Lung (tissue), 11 donors: ENCODE measurements at regions not wholly inside any gene's neighbourhood (a gene's known extent, or its start where the extent isn't known, plus 50 kb on each side); places are given as distances from the start of the nearest gene placed in this dataset.

Experiments
- ATAC-seq: fragments of 200-7000 bp; cut with Tn5 transposase; one replicate; pipeline ENCODE4 v1.9.1; 2020; ENCODE audit warnings: moderate number of reproducible peaks; ENCODE audit not compliant: insufficient read depth, low FRiP score
- DNase-seq, 3 donors: peaks; one replicate each; pipeline ENCODE4 v3.0.0-alpha.2; 2013 to 2017
- H3K27ac ChIP-seq, 2 donors: one replicate each; pipeline ENCODE4 v1.5.1; 2013; ENCODE audit warnings: mild to moderate bottlenecking in 2 of 2, moderate library complexity in 2 of 2, control low read depth in 1 of 2, inconsistent platforms in 1 of 2, low read depth in 1 of 2, low read length in 1 of 2
- H3K27me3 ChIP-seq, 3 donors: one replicate each; pipeline ENCODE4 v1.5.1; 2013; ENCODE audit warnings: low read length in 2 of 3; ENCODE audit not compliant: control insufficient read depth in 3 of 3, insufficient read depth in 3 of 3
- H3K36me3 ChIP-seq, 4 donors: one replicate each; pipeline ENCODE4 v1.5.1; 2013; ENCODE audit warnings: low read length in 4 of 4, mild to moderate bottlenecking in 1 of 4, moderate library complexity in 1 of 4; ENCODE audit not compliant: control insufficient read depth in 4 of 4, insufficient read depth in 4 of 4
- H3K4me1 ChIP-seq, 5 donors: one replicate each; pipeline ENCODE4 v1.5.1; 2013; ENCODE audit warnings: low read length in 5 of 5, mild to moderate bottlenecking in 2 of 5, moderate library complexity in 1 of 5; ENCODE audit not compliant: control insufficient read depth in 5 of 5, insufficient read depth in 5 of 5
- H3K4me3 ChIP-seq: one replicate; pipeline ENCODE4 v1.5.1; 2013; ENCODE audit warnings: mild to moderate bottlenecking, control low read depth, moderate library complexity
- H3K9ac ChIP-seq, 2 donors: one replicate each; pipeline ENCODE4 v1.5.1; 2013; ENCODE audit warnings: low read length in 2 of 2, control low read depth in 1 of 2; ENCODE audit not compliant: insufficient read depth in 1 of 2
- H3K9me3 ChIP-seq, 4 donors: one replicate each; pipeline ENCODE4 v1.5.1; 2013; ENCODE audit warnings: low read length in 3 of 4, mild to moderate bottlenecking in 1 of 4, moderate library complexity in 1 of 4; ENCODE audit not compliant: control insufficient read depth in 4 of 4, insufficient read depth in 3 of 4
- CTCF ChIP-seq: IDR thresholded peaks from 2 replicates; pipeline ENCODE4 v1.5.1; 2012; ENCODE audit warnings: mild to moderate bottlenecking; ENCODE audit errors: control extremely low read depth, extremely low read depth
- WGBS, 2 donors: extraction: QIAGEN DNeasy Blood & Tissue Kit; methylation state at CpG; one replicate each; pipeline ENCODE4 v1.1.7; 2013; 5-methylcytosine and 5-hydroxymethylcytosine counted together
- donor health status: control.
- donor health status: control.
- donor health status: Bipolar disorder and iron deficiency.
- donor health status: healthy.
- donor health status: DM: yes; HTN: yes; CAD: no.

- H3K9me3 ChIP-seq, result peaks cover 0 to 2% (median 1%) of the 10 kb centered on the region in 4 donors
- no peak overlapping the region for H3K27ac ChIP-seq
- H3K36me3 ChIP-seq, result no peaks in the 10 kb centered on the region
- no peak overlapping the region for H3K9ac ChIP-seq
- TF ChIP-seq CTCF, result no peak
- ATAC-seq (no peak), DNase-seq (no peak)
- 72 to 83% methylated on average over 1 of the region's 1 CpG for WGBS, 2 donors
- no peak overlapping the region for H3K4me3 ChIP-seq
- H3K27me3 ChIP-seq, result no peaks in the 10 kb centered on the region
- peaks cover 0 to 6% (median 0%) of the 10 kb centered on the region in 5 donors for H3K4me1 ChIP-seq
Measured at GRCh38 chr1:164472841-164473240, 86.1 kb upstream of the PBX1 start.

DNA sequence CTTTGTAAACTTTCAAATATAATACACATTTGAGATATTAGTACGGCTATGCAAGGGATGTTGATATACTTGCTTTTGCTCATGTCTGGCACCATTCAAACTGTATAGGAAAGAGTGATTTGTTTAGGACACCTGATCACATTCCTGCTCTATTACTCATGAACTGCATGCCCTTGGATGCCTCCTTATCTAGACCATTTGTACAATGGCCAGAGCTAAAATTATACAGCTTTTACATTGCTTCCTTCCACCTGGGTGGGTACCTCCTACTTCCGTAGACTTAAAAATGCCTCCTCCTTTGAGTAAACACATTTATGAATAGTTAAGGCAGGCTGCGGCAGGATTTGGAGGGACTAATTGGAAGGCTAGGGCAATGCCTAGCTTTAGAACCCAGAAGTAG, 85.4 kb upstream of the PBX1 start:
- 65 to 73% methylated on average over 3 of the region's 3 CpGs for WGBS, 2 donors
- no peaks in the 10 kb centered on the region for H3K27me3 ChIP-seq
- no peak for TF ChIP-seq CTCF
- H3K27ac ChIP-seq, result peak overlapping the region in 1 of 2 donors; percentile 3
- DNase-seq, result no peak
- H3K9ac ChIP-seq, result no peak overlapping the region
- H3K36me3 ChIP-seq, result no peaks in the 10 kb centered on the region
- H3K9me3 ChIP-seq, result peaks cover 0 to 2% (median 1%) of the 10 kb centered on the region in 4 donors
- no peak for ATAC-seq
- peaks cover 0 to 6% (median 0%) of the 10 kb centered on the region in 5 donors for H3K4me1 ChIP-seq
- no peak overlapping the region for H3K4me3 ChIP-seq

- no peaks in the 10 kb centered on the region for H3K36me3 ChIP-seq
Measured at GRCh38 chr1:164475834-164476233, 83.2 kb upstream of the PBX1 start.

More at GRCh38 chr1:164475834-164476233, 83.2 kb upstream of the PBX1 start:
- Histone ChIP-seq H3K9ac (no peak overlapping the region), H3K9me3 (peaks cover 0 to 2% (median 1%) of the 10 kb centered on the region in 4 donors), H3K27ac (no peak overlapping the region), H3K27me3 (no peaks in the 10 kb centered on the region), H3K4me3 (no peak overlapping the region), H3K4me1 (no peaks in the 10 kb centered on the region)
- DNase-seq (no peak), ATAC-seq (no peak)
- no peak for TF ChIP-seq CTCF
- WGBS, 2 donors, result 89 to 93% methylated on average over 7 of the region's 7 CpGs
